SJSA1 (cell line): ENCODE measurements at regions not wholly inside any gene's neighbourhood (a gene's known extent, or its start where the extent isn't known, plus 50 kb on each side); places are given as distances from the start of the nearest gene placed in this dataset.
"Not testable (repeated sequence)": the region's sequence is repeated elsewhere in the genome, so short reads cannot be mapped to it uniquely, and the experiment has no call there.

Experiments
- DNase-seq, 2 experiments: peaks; one replicate each; pipeline ENCODE4 v3.0.0-alpha.2; 2015 to 2020; ENCODE audit warnings: low spot score in 2 of 2, low read depth in 1 of 2
- H3K27ac ChIP-seq: fragments of 250-450 bp; sonication (Bioruptor Pico); 2 replicates; pipeline ENCODE4 v1.5.1; 2020; ENCODE audit warnings: mild to moderate bottlenecking, moderate library complexity
- H3K27me3 ChIP-seq: fragments of 250-450 bp; sonication (Bioruptor Pico); replicated peaks from 2 replicates; pipeline ENCODE4 v1.5.1; 2020; ENCODE audit warnings: mild to moderate bottlenecking, moderate library complexity
- H3K36me3 ChIP-seq: fragments of 250-450 bp; sonication (Bioruptor Pico); 2 replicates; pipeline ENCODE4 v1.5.1; 2020; ENCODE audit warnings: mild to moderate bottlenecking
- H3K4me1 ChIP-seq: fragments of 250-450 bp; sonication (Bioruptor Pico); replicated peaks from 2 replicates; pipeline ENCODE4 v1.6.1; 2021; ENCODE audit warnings: mild to moderate bottlenecking
- H3K4me3 ChIP-seq: fragments of 250-450 bp; sonication (Bioruptor Pico); 2 replicates; pipeline ENCODE4 v1.5.1; 2020; ENCODE audit warnings: mild to moderate bottlenecking
- H3K9me3 ChIP-seq: fragments of 250-450 bp; sonication (Bioruptor Pico); replicated peaks from 2 replicates; pipeline ENCODE4 v1.5.1; 2020; ENCODE audit warnings: mild to moderate bottlenecking

GRCh38 chr5:106392766-106393165 is 1278.0 kb downstream of the EFNA5 start:
- H3K27me3 ChIP-seq, result no peaks in the 10 kb centered on the region
- H3K36me3 ChIP-seq, result no peaks in the 10 kb centered on the region
- DNase-seq, result peak in 1 of 2 experiments; percentile 62
- peak overlapping the region; percentile 51 for H3K27ac ChIP-seq
- peaks cover 19% of the 10 kb centered on the region for H3K4me1 ChIP-seq
- H3K4me3 ChIP-seq, result no peak overlapping the region
- no peaks in the 10 kb centered on the region for H3K9me3 ChIP-seq

GRCh38 chr5:106387767-106388166 is 1283.0 kb downstream of the EFNA5 start:
- H3K27me3 ChIP-seq, H3K4me1 ChIP-seq, H3K4me3 ChIP-seq, H3K36me3 ChIP-seq, DNase-seq, H3K27ac ChIP-seq, H3K9me3 ChIP-seq: not testable (repeated sequence)

DNA sequence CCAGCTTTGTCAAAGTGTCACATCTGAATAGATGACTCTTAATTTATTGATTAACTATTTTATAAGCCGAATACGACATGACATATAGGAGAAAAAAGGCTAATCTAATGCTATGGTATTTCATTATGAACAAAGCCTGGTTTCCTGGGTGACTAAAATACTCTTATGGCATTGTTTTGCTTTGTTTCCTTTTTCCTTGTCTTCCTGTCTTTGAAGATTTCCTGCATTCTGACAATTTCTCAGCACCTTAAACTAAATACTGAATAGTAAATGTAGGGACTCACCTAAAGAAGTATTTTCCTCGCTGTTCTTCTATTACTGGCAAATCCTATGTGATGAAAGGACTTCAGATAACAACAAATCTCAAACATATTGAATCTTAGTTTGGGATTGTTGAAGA is 1284.5 kb downstream of the EFNA5 start:
- H3K27ac ChIP-seq, result no peak overlapping the region
- H3K4me3 ChIP-seq, result no peak overlapping the region
- H3K9me3 ChIP-seq, result no peaks in the 10 kb centered on the region
- no peaks in the 10 kb centered on the region for H3K4me1 ChIP-seq
- DNase-seq, result no peak
- H3K36me3 ChIP-seq, result no peaks in the 10 kb centered on the region
- no peaks in the 10 kb centered on the region for H3K27me3 ChIP-seq

DNA sequence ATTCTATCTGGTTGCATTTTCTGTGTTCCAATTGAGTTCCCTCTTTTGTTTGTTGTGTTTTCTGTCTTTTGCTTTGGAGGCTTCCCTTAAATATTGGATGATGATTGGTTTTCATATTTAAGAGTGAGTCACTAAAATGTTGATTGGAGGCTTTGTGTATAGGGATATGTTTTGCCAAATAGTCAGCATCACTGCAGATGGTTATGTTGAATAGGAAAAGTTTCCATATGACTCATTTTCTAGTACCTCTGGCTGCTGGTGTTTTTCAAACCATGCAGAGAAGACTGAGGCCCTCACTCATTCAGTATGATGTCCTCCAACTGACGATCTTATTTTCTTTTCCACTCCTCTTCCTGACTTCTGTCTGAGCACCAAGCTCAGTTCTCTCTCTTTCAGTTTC is 1290.0 kb downstream of the EFNA5 start:
- Histone ChIP-seq H3K27ac (no peak overlapping the region), H3K27me3 (no peaks in the 10 kb centered on the region), H3K4me1 (peaks cover 17% of the 10 kb centered on the region), H3K36me3 (no peaks in the 10 kb centered on the region), H3K4me3 (no peak overlapping the region), H3K9me3 (no peaks in the 10 kb centered on the region)
- no peak for DNase-seq

DNA sequence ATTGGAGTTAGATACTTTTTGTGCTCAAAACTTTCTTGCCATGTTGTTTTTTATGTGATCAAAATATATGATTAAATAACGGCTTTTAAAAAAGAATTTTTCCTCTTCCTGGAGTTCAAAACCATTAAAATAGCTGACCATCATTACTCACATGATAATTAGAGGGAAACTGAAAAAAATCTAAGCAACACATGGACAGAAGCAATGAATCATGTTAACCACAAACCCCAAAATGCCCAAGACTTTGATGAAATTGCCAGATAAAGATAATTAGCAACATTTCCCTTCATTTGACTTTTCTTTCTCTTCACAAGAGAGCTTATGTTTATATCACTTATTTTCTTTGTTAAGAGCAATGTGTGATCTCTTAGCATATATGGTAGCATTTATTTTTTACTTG is 1294.2 kb downstream of the EFNA5 start:
- peaks cover 17% of the 10 kb centered on the region for H3K4me1 ChIP-seq
- no peaks in the 10 kb centered on the region for H3K36me3 ChIP-seq
- no peak overlapping the region for H3K4me3 ChIP-seq
- no peaks in the 10 kb centered on the region for H3K27me3 ChIP-seq
- peak in 1 of 2 experiments; percentile 58 for DNase-seq
- no peaks in the 10 kb centered on the region for H3K9me3 ChIP-seq
- H3K27ac ChIP-seq, result peak overlapping the region; percentile 26; the same call in 1 of the 2 replicates

- no peak for DNase-seq
- Histone ChIP-seq H3K4me3 (no peak overlapping the region), H3K36me3 (no peaks in the 10 kb centered on the region), H3K27me3 (no peaks in the 10 kb centered on the region), H3K27ac (no peak overlapping the region), H3K4me1 (peaks cover 11% of the 10 kb centered on the region), H3K9me3 (no peaks in the 10 kb centered on the region)
Observed at GRCh38 chr5:106374956-106375355, 1295.8 kb downstream of the EFNA5 start.

- DNase-seq, result no peak
- H3K4me3 ChIP-seq, result no peak overlapping the region
- H3K9me3 ChIP-seq, result no peaks in the 10 kb centered on the region
- H3K4me1 ChIP-seq, result no peaks in the 10 kb centered on the region
- no peaks in the 10 kb centered on the region for H3K36me3 ChIP-seq
- no peaks in the 10 kb centered on the region for H3K27me3 ChIP-seq
- no peak overlapping the region for H3K27ac ChIP-seq
Observed at GRCh38 chr5:106368021-106368420, 1302.7 kb downstream of the EFNA5 start.

GRCh38 chr5:106367281-106367680 is 1303.5 kb downstream of the EFNA5 start:
- Histone ChIP-seq H3K27ac (no peak overlapping the region), H3K9me3 (no peaks in the 10 kb centered on the region), H3K27me3 (no peaks in the 10 kb centered on the region), H3K36me3 (no peaks in the 10 kb centered on the region), H3K4me1 (no peaks in the 10 kb centered on the region), H3K4me3 (no peak overlapping the region)
- DNase-seq, result no peak

DNA sequence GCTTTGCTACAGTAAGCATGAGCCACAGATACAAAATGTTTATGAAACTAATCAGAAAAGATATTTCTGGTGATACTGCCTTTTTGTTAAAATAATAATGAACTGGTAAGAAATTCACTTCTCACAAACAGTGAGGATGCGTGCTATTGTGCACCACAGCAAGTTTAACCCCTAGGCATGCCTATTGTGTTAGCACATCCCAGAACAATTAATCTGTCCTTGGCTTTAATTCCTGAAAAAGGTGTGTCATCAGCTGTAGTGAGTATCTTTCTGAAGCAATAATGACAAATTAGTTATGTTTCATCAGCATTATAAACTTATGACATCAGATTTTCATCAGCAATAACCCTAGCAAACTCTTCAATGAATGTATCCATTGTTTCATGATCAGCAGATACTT is 1307.2 kb downstream of the EFNA5 start:
- H3K9me3 ChIP-seq, result no peaks in the 10 kb centered on the region
- H3K36me3 ChIP-seq, result no peaks in the 10 kb centered on the region
- H3K4me1 ChIP-seq, result no peaks in the 10 kb centered on the region
- no peaks in the 10 kb centered on the region for H3K27me3 ChIP-seq
- no peak for DNase-seq
- H3K4me3 ChIP-seq, result no peak overlapping the region
- no peak overlapping the region for H3K27ac ChIP-seq

DNA sequence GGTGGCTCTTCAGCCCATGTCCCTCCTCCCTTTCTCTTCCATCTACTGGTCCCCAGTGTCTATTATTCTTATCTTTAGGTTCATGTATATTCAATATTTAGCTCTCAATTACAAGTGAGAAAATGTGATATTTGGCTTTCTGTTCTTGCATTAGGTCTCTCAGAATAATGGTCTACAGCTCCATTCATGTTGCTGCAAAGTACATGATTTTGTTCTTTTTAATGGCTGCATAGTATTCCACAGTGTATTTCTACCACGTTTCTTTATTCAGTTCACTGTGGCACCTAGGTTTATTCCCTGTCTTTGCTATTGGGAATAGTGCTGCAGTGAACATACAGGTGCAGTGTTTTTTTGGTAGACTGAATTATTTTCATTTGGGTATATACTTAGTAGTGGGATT is 1308.8 kb downstream of the EFNA5 start:
- Histone ChIP-seq H3K27me3 (no peaks in the 10 kb centered on the region), H3K9me3 (no peaks in the 10 kb centered on the region), H3K27ac (no peak overlapping the region), H3K4me1 (no peaks in the 10 kb centered on the region), H3K4me3 (no peak overlapping the region), H3K36me3 (no peaks in the 10 kb centered on the region)
- DNase-seq, result no peak

GRCh38 chr5:106331415-106331814 is 1339.3 kb downstream of the EFNA5 start:
- peak in 1 of 2 experiments; percentile 86 for DNase-seq
- Histone ChIP-seq H3K4me1 (peaks cover 11% of the 10 kb centered on the region), H3K27ac (no peak overlapping the region), H3K36me3 (no peaks in the 10 kb centered on the region), H3K27me3 (no peaks in the 10 kb centered on the region), H3K9me3 (no peaks in the 10 kb centered on the region), H3K4me3 (no peak overlapping the region)

GRCh38 chr5:106324356-106324755 is 1346.4 kb downstream of the EFNA5 start:
- no peaks in the 10 kb centered on the region for H3K9me3 ChIP-seq
- no peaks in the 10 kb centered on the region for H3K36me3 ChIP-seq
- H3K4me1 ChIP-seq, result no peaks in the 10 kb centered on the region
- no peak overlapping the region for H3K4me3 ChIP-seq
- H3K27ac ChIP-seq, result no peak overlapping the region
- no peak for DNase-seq
- H3K27me3 ChIP-seq, result no peaks in the 10 kb centered on the region

- no peaks in the 10 kb centered on the region for H3K9me3 ChIP-seq
- no peak overlapping the region for H3K27ac ChIP-seq
- H3K36me3 ChIP-seq, result no peaks in the 10 kb centered on the region
- H3K4me3 ChIP-seq, result no peak overlapping the region
- no peak for DNase-seq
- H3K27me3 ChIP-seq, result no peaks in the 10 kb centered on the region
- H3K4me1 ChIP-seq, result no peaks in the 10 kb centered on the region
Observed at GRCh38 chr5:106321242-106321641, 1349.5 kb downstream of the EFNA5 start.

GRCh38 chr5:106314221-106314824 is 1356.4 kb downstream of the EFNA5 start:
- H3K4me1 ChIP-seq, result peaks cover 3% of the 10 kb centered on the region; the same call in 1 of the 2 replicates
- no peak for DNase-seq
- H3K36me3 ChIP-seq, result no peaks in the 10 kb centered on the region
- H3K9me3 ChIP-seq, result no peaks in the 10 kb centered on the region
- H3K27me3 ChIP-seq, result no peaks in the 10 kb centered on the region
- H3K4me3 ChIP-seq, result no peak overlapping the region
- H3K27ac ChIP-seq, result no peak overlapping the region

GRCh38 chr5:106312360-106312759 is 1358.4 kb downstream of the EFNA5 start:
- no peak overlapping the region for H3K4me3 ChIP-seq
- H3K4me1 ChIP-seq, result peaks cover 3% of the 10 kb centered on the region; the same call in 1 of the 2 replicates
- no peaks in the 10 kb centered on the region for H3K36me3 ChIP-seq
- no peaks in the 10 kb centered on the region for H3K9me3 ChIP-seq
- no peak for DNase-seq
- no peaks in the 10 kb centered on the region for H3K27me3 ChIP-seq
- no peak overlapping the region for H3K27ac ChIP-seq
